ENCODE measurements at regions not wholly inside any gene's neighbourhood (a gene's known extent, or its start where the extent isn't known, plus 50 kb on each side); places are given as distances from the start of the nearest gene placed in this dataset.
"Not testable (repeated sequence)": the region's sequence is repeated elsewhere in the genome, so short reads cannot be mapped to it uniquely, and the experiment has no call there.

- no peak for DNase-seq
These were observed 106.6 kb upstream of the NCOR2 start for GRCh38 chr12:124673801-124674617.

GRCh38 chr12:124669271-124669721 lies 101.9 kb upstream of the NCOR2 start:
- not testable (repeated sequence) for DNase-seq

GRCh38 chr12:124668602-124669001 lies 101.2 kb upstream of the NCOR2 start:
- no peak for DNase-seq

- DNase-seq: no peak
These were observed 100.3 kb upstream of the NCOR2 start for GRCh38 chr12:124667506-124668326.

- DNase-seq: no peak
These were observed 99.4 kb upstream of the NCOR2 start for GRCh38 chr12:124666722-124667259.

- DNase-seq: no peak
These were observed 98.1 kb upstream of the NCOR2 start for GRCh38 chr12:124665511-124665910.

- no peak for DNase-seq
These were observed 97.1 kb upstream of the NCOR2 start for GRCh38 chr12:124664395-124665111.

- DNase-seq: no peak
These were observed 96.5 kb upstream of the NCOR2 start for GRCh38 chr12:124663771-124664366.

GRCh38 chr12:124663206-124663605 lies 95.8 kb upstream of the NCOR2 start:
- DNase-seq: no peak

GRCh38 chr12:124661341-124661740 lies 93.9 kb upstream of the NCOR2 start:
- no peak for DNase-seq

GRCh38 chr12:124660851-124661250 lies 93.4 kb upstream of the NCOR2 start:
- DNase-seq: no peak

- no peak for DNase-seq
These were observed 91.5 kb upstream of the NCOR2 start for GRCh38 chr12:124658806-124659402.

- DNase-seq: no peak
These were observed 90.9 kb upstream of the NCOR2 start for GRCh38 chr12:124658302-124658701.

GRCh38 chr12:124656947-124657434 lies 89.6 kb upstream of the NCOR2 start:
- no peak for DNase-seq

GRCh38 chr12:124655698-124656516 lies 88.5 kb upstream of the NCOR2 start:
- DNase-seq: peak; percentile 40

- peak; percentile 58 for DNase-seq
These were observed 87.8 kb upstream of the NCOR2 start for GRCh38 chr12:124655048-124655697.

- DNase-seq: no peak
These were observed 87.2 kb upstream of the NCOR2 start for GRCh38 chr12:124654666-124655047.

- no peak for DNase-seq
These were observed 85.9 kb upstream of the NCOR2 start for GRCh38 chr12:124653169-124653931.

- DNase-seq: no peak
These were observed 85.2 kb upstream of the NCOR2 start for GRCh38 chr12:124652661-124653060.

Data from SHP77 treated with DMSO at 0.1 percent for 48 hours (cell line).